HL-60 (cell line): ENCODE measurements at regions not wholly inside any gene's neighbourhood (a gene's known extent, or its start where the extent isn't known, plus 50 kb on each side); places are given as distances from the start of the nearest gene placed in this dataset.

Source experiments
- DNase-seq, 2 experiments: peaks; one replicate each; pipeline ENCODE4 v3.0.0-alpha.2; 2010 to 2020; ENCODE audit warnings: low read depth in 1 of 2, low spot score in 1 of 2
- H3K27ac ChIP-seq: fragments of 250-450 bp; sonication (Bioruptor Pico); replicated peaks from 2 replicates; pipeline ENCODE4 v1.5.1; 2020; ENCODE audit warnings: mild to moderate bottlenecking, moderate library complexity
- H3K27me3 ChIP-seq: fragments of 250-450 bp; sonication (Bioruptor Pico); 2 replicates; pipeline ENCODE4 v1.5.1; 2021; ENCODE audit warnings: mild to moderate bottlenecking, moderate library complexity; ENCODE audit not compliant: insufficient read depth, poor library complexity, severe bottlenecking
- H3K4me3 ChIP-seq: replicated peaks from 2 replicates; pipeline ENCODE4 v1.5.1; 2011; ENCODE audit warnings: mild to moderate bottlenecking, control low read depth, low read length; ENCODE audit not compliant: insufficient read depth
- GABPA ChIP-seq: IDR thresholded peaks from 2 replicates; pipeline ENCODE4 v1.6.1; 2012; ENCODE audit warnings: low read depth
- POLR2AphosphoS5 ChIP-seq: IDR thresholded peaks from 2 replicates; pipeline ENCODE4 v1.6.1; 2012; ENCODE audit warnings: low read depth
- SPI1 ChIP-seq: IDR thresholded peaks from 2 replicates; pipeline ENCODE4 v1.6.1; 2012; ENCODE audit warnings: low read depth, mild to moderate bottlenecking, borderline replicate concordance
- TF ChIP-seq, protein P1 (sequence below): IDR thresholded peaks from one replicate; pipeline ENCODE4 v1.5.1; 2011; ENCODE audit warnings: low read length, control low read depth, inconsistent platforms; ENCODE audit not compliant: insufficient read depth
- TF ChIP-seq, protein P2 (sequence below): IDR thresholded peaks from 2 replicates; pipeline ENCODE4 v1.6.1; 2012; ENCODE audit warnings: low read depth; ENCODE audit not compliant: insufficient replicate concordance

DNA sequence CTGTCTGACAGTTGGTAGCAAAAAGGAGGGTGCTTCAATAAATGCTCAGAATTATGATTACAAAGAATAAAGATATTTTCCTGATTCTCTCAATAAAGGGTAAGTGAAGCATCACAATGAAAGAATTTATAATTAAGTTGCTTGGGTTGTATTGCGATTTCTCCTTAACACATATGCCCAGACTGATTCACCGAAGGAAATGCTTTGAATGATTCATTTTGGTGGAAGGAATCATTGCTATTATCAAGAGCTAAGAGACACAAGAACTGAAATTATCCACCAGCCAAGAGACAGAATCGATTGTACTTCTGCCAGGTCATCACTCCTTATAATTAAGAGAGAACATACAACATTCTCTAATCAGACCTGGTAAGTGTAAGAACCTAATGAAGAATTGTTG is 301.4 kb downstream of the NR4A2 start:
- H3K27me3 ChIP-seq = no peaks in the 10 kb centered on the region
- H3K27ac ChIP-seq = no peak overlapping the region
- no peak for DNase-seq
- H3K4me3 ChIP-seq = no peak overlapping the region
- TF ChIP-seq, protein P1, sequence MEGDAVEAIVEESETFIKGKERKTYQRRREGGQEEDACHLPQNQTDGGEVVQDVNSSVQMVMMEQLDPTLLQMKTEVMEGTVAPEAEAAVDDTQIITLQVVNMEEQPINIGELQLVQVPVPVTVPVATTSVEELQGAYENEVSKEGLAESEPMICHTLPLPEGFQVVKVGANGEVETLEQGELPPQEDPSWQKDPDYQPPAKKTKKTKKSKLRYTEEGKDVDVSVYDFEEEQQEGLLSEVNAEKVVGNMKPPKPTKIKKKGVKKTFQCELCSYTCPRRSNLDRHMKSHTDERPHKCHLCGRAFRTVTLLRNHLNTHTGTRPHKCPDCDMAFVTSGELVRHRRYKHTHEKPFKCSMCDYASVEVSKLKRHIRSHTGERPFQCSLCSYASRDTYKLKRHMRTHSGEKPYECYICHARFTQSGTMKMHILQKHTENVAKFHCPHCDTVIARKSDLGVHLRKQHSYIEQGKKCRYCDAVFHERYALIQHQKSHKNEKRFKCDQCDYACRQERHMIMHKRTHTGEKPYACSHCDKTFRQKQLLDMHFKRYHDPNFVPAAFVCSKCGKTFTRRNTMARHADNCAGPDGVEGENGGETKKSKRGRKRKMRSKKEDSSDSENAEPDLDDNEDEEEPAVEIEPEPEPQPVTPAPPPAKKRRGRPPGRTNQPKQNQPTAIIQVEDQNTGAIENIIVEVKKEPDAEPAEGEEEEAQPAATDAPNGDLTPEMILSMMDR = no peak
- TF ChIP-seq GABPA (no peak), POLR2AphosphoS5 (no peak), SPI1 (no peak)
- TF ChIP-seq, protein P2, sequence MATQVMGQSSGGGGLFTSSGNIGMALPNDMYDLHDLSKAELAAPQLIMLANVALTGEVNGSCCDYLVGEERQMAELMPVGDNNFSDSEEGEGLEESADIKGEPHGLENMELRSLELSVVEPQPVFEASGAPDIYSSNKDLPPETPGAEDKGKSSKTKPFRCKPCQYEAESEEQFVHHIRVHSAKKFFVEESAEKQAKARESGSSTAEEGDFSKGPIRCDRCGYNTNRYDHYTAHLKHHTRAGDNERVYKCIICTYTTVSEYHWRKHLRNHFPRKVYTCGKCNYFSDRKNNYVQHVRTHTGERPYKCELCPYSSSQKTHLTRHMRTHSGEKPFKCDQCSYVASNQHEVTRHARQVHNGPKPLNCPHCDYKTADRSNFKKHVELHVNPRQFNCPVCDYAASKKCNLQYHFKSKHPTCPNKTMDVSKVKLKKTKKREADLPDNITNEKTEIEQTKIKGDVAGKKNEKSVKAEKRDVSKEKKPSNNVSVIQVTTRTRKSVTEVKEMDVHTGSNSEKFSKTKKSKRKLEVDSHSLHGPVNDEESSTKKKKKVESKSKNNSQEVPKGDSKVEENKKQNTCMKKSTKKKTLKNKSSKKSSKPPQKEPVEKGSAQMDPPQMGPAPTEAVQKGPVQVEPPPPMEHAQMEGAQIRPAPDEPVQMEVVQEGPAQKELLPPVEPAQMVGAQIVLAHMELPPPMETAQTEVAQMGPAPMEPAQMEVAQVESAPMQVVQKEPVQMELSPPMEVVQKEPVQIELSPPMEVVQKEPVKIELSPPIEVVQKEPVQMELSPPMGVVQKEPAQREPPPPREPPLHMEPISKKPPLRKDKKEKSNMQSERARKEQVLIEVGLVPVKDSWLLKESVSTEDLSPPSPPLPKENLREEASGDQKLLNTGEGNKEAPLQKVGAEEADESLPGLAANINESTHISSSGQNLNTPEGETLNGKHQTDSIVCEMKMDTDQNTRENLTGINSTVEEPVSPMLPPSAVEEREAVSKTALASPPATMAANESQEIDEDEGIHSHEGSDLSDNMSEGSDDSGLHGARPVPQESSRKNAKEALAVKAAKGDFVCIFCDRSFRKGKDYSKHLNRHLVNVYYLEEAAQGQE = no peak

DNA sequence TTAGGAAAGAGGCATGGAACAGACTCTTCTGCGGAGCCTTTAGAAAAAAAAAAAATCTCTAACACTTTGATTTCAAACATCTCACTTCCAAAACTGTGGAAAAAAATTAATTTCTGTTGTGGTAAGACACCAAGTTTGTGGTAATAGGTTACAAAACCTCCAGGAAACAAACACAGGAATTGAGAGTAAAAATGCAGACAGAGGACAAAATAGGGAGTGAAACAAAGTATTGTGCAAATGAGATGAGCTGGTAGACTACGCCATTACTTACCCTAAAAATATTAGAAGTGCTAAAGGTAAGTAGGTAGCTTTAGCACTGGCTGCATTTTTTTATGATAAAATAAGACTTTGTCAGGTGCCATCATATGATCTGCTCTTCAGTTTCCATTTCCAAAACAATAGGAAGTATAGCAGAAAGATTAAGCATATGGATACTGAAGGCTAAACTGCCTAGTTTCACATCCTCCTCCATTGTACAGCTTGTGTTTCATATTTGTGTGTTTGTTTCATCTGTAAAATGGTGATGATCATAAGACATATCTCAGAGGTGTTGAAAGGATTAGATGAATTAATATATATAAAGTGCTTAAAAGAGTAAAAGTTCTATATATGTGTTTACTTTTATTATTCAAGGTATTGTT is 309.2 kb downstream of the NR4A2 start:
- H3K27me3 ChIP-seq = no peaks in the 10 kb centered on the region
- H3K27ac ChIP-seq = no peak overlapping the region
- DNase-seq = no peak

GRCh38 chr2:156021146-156022040 is 311.1 kb downstream of the NR4A2 start:
- Histone ChIP-seq H3K27ac (no peak overlapping the region), H3K27me3 (no peaks in the 10 kb centered on the region), H3K4me3 (no peak overlapping the region)
- DNase-seq = no peak
- TF ChIP-seq GABPA (no peak), POLR2AphosphoS5 (no peak), SPI1 (no peak)
- TF ChIP-seq, protein P1 = no peak
- TF ChIP-seq, protein P2 = no peak

More for the DNA sequence above, 309.2 kb downstream of the NR4A2 start:
- no peak overlapping the region for H3K4me3 ChIP-seq
- TF ChIP-seq GABPA (no peak), POLR2AphosphoS5 (no peak), SPI1 (no peak)
- TF ChIP-seq, protein P2 = no peak
- TF ChIP-seq, protein P1 = no peak
